Ishikawa (cell line): ENCODE measurements at regions not wholly inside any gene's neighbourhood (a gene's known extent, or its start where the extent isn't known, plus 50 kb on each side); places are given as distances from the start of the nearest gene placed in this dataset.

ENCODE experiments used
- CEBPB ChIP-seq: IDR thresholded peaks from 2 replicates; pipeline ENCODE4 v1.6.1; 2012
- CREB1 ChIP-seq: IDR thresholded peaks from 2 replicates; pipeline ENCODE4 v1.6.1; 2012; ENCODE audit warnings: low read depth
- EGR1 ChIP-seq: IDR thresholded peaks from 2 replicates; pipeline ENCODE4 v1.6.1; 2012
- EP300 ChIP-seq: IDR thresholded peaks from 2 replicates; pipeline ENCODE4 v1.6.1; 2012; ENCODE audit warnings: borderline replicate concordance
- FOXM1 ChIP-seq: IDR thresholded peaks from 2 replicates; pipeline ENCODE4 v1.6.1; 2012; ENCODE audit warnings: low read depth, borderline replicate concordance
- MAX ChIP-seq: IDR thresholded peaks from 2 replicates; pipeline ENCODE4 v1.6.1; 2012
- NFIC ChIP-seq: IDR thresholded peaks from 2 replicates; pipeline ENCODE4 v1.6.1; 2012
- RAD21 ChIP-seq: IDR thresholded peaks from 2 replicates; pipeline ENCODE4 v1.6.1; 2012; ENCODE audit warnings: low read depth
- TAF1 ChIP-seq: IDR thresholded peaks from 2 replicates; pipeline ENCODE4 v1.6.1; 2012; ENCODE audit warnings: low read depth, mild to moderate bottlenecking
- TCF12 ChIP-seq: IDR thresholded peaks from 2 replicates; pipeline ENCODE4 v1.6.1; 2012; ENCODE audit warnings: low read depth
- TEAD4 ChIP-seq: IDR thresholded peaks from 2 replicates; pipeline ENCODE4 v1.6.1; 2012
- YY1 ChIP-seq: IDR thresholded peaks from 2 replicates; pipeline ENCODE4 v1.6.1; 2012; ENCODE audit warnings: low read depth
- ZBTB7A ChIP-seq: IDR thresholded peaks from 2 replicates; pipeline ENCODE4 v1.6.1; 2012; ENCODE audit warnings: low read depth
- TF ChIP-seq, protein P1 (sequence below): IDR thresholded peaks from 2 replicates; pipeline ENCODE4 v1.6.1; 2012
- TF ChIP-seq, protein P2 (sequence below): IDR thresholded peaks from 2 replicates; pipeline ENCODE4 v1.6.1; 2012; ENCODE audit warnings: low read depth, mild to moderate bottlenecking

DNA sequence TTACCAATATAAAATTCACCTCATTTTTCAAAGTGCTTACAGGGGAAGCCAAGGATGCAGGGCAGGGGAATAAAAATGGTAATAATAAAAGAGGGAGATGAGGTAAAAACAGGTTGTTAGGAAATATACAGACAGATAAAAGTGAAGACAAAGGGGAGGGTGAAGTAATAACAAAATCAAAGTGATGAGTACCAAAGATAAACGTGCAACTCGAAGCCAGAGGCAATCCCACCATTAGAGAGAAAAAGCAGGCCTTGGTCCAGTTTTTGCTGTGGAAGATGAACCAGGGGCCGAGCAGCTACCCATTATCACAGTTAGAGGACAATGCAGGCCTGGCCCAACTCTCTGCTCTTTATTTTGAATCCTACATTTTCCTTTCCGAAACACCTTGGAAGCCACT is 99.6 kb upstream of the UPP2 start:
- TF ChIP-seq TAF1 (no peak), NFIC (no peak), MAX (no peak), EGR1 (no peak), CREB1 (no peak), YY1 (no peak), RAD21 (no peak), CEBPB (no peak), ZBTB7A (no peak), TCF12 (no peak), EP300 (no peak), FOXM1 (no peak), TEAD4 (no peak)
- TF ChIP-seq, protein P1, sequence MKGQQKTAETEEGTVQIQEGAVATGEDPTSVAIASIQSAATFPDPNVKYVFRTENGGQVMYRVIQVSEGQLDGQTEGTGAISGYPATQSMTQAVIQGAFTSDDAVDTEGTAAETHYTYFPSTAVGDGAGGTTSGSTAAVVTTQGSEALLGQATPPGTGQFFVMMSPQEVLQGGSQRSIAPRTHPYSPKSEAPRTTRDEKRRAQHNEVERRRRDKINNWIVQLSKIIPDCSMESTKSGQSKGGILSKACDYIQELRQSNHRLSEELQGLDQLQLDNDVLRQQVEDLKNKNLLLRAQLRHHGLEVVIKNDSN, result no peak
- TF ChIP-seq, protein P2, sequence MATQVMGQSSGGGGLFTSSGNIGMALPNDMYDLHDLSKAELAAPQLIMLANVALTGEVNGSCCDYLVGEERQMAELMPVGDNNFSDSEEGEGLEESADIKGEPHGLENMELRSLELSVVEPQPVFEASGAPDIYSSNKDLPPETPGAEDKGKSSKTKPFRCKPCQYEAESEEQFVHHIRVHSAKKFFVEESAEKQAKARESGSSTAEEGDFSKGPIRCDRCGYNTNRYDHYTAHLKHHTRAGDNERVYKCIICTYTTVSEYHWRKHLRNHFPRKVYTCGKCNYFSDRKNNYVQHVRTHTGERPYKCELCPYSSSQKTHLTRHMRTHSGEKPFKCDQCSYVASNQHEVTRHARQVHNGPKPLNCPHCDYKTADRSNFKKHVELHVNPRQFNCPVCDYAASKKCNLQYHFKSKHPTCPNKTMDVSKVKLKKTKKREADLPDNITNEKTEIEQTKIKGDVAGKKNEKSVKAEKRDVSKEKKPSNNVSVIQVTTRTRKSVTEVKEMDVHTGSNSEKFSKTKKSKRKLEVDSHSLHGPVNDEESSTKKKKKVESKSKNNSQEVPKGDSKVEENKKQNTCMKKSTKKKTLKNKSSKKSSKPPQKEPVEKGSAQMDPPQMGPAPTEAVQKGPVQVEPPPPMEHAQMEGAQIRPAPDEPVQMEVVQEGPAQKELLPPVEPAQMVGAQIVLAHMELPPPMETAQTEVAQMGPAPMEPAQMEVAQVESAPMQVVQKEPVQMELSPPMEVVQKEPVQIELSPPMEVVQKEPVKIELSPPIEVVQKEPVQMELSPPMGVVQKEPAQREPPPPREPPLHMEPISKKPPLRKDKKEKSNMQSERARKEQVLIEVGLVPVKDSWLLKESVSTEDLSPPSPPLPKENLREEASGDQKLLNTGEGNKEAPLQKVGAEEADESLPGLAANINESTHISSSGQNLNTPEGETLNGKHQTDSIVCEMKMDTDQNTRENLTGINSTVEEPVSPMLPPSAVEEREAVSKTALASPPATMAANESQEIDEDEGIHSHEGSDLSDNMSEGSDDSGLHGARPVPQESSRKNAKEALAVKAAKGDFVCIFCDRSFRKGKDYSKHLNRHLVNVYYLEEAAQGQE, result no peak

DNA sequence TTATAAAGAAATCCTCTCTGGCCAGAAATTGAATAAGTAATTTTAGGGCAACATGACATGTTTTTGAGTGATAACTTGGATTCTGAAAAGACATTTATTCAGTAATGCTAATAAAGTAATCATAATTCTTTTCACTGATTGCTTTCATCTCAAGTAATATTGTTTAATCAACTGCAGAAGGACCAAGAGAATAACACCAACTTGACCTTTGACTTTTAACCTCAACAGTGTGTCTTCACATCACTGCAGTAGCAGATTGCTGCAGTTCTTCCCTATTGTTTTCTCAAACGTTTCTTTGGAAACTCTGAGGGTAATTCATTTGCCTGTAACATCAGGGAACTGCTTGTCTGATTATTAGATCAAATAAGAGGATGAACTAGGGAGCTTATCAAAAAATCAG is 104.9 kb upstream of the UPP2 start:
- TF ChIP-seq CREB1 (no peak), TEAD4 (no peak), YY1 (no peak), EGR1 (no peak)

- TF ChIP-seq ZBTB7A (no peak), MAX (no peak), FOXM1 (no peak), CEBPB (no peak), CREB1 (no peak), RAD21 (no peak), EP300 (no peak), EGR1 (no peak), TEAD4 (no peak), YY1 (no peak), TCF12 (no peak), TAF1 (no peak), NFIC (no peak)
- TF ChIP-seq, protein P1, result no peak
- TF ChIP-seq, protein P2, result no peak
Measured at GRCh38 chr2:157995117-157995516, 106.6 kb upstream of the UPP2 start.

DNA sequence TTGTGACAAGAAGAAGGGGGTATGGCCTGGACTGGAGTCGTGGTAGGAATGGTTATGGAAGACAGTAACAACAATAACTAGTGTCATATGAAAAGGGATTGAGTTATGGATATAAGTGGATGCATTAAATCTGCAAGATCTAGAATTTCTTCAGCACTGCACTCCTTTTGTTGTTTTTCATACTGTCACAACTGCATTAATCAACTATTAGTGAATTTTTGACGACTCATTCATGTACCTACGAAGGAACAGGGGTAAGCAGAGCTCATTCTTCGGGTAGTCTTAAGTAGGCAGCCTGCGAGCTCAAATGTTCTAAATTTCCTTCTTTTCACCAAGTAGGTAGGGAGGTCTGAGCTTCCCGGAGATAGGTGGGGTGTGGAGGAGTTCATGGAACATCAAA is 109.7 kb upstream of the UPP2 start:
- TF ChIP-seq TEAD4 (no peak), CREB1 (no peak), YY1 (no peak), EP300 (no peak)
- TF ChIP-seq, protein P1, result no peak

DNA sequence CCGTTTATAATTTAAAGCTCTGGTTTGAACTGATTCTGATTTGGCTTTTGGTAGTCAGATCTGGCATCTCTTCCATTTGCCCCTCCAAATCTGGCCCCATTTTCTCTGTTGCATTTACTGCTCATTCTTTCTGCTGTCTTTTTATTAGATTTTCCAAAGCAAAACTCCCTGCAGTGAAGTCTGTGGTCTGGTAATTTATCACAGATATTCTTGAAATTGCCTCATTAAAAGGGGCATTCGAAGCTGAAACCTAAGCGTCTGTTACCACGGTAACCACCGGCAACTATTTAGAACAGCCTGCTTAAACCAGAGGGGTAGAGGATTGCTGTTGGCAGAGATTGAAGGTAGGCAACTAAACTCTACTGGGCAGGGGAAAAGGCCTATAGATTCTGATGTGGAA is 111.5 kb upstream of the UPP2 start:
- TF ChIP-seq CEBPB (no peak), TCF12 (no peak), YY1 (no peak), FOXM1 (no peak), EP300 (no peak), CREB1 (no peak), ZBTB7A (no peak), MAX (no peak), NFIC (no peak), TEAD4 (no peak), EGR1 (no peak), TAF1 (no peak), RAD21 (no peak)
- TF ChIP-seq, protein P2, result no peak
- TF ChIP-seq, protein P1, result no peak
